HCT116 (cell line): ENCODE measurements at regions not wholly inside any gene's neighbourhood (a gene's known extent, or its start where the extent isn't known, plus 50 kb on each side); places are given as distances from the start of the nearest gene placed in this dataset.

Experiments used
- ATAC-seq: fragments of 200-7000 bp; cut with Tn5 transposase; 2 replicates; pipeline ENCODE4 v1.9.1; 2020; ENCODE audit warnings: mild to moderate bottlenecking, moderate library complexity
- BruUV-seq: library from RNA; stranded (reverse); fragments of 400-500 nt; replicated peaks from 2 replicates; lab custom pipeline; 2021; lab: Mats Ljungman, UMichigan
- CTCF ChIA-PET: fragments of 300-600 bp; sonication (Branson Sonifier 250); formaldehyde crosslinking; loops from one replicate; lab custom pipeline; 2021; ENCODE audit warnings: antibody characterized with exemption; lab: Charles Lee
- POLR2A ChIA-PET: fragments of 300-600, 350-600 bp; sonication (Branson Sonifier 250); formaldehyde crosslinking; loops from one replicate; lab custom pipeline; 2021; ENCODE audit warnings: antibody characterized with exemption; lab: Charles Lee
- RAD21 ChIA-PET, 2 experiments: fragments of 300-600 bp; sonication (Branson Sonifier 250); formaldehyde crosslinking; loops; one replicate each; lab custom pipeline; 2023; ENCODE audit warnings: low total read pairs in 2 of 2; ENCODE audit not compliant: uncharacterized antibody in 2 of 2, unreplicated experiment in 2 of 2, low non-redundant PET in 1 of 2; lab: Charles Lee
- DNase-seq: peaks from one replicate; pipeline ENCODE4 v3.0.0-alpha.2; 2010; ENCODE audit warnings: low read depth, low spot score
- H2AFZ ChIP-seq: fragments of 200-600 bp; shearing (Covaris generic), sonication (generic); 2 replicates; pipeline ENCODE4 v1.6.1; 2017; ENCODE audit warnings: low read depth, mixed run types, mixed read lengths, antibody characterized with exemption, low read length; ENCODE audit not compliant: poor library complexity, severe bottlenecking
- H3K27ac ChIP-seq: 2 replicates; pipeline ENCODE4 v1.5.1; 2012; ENCODE audit warnings: low read depth, low read length
- H3K27me3 ChIP-seq: fragments of 200-600 bp; sonication (generic); 2 replicates; pipeline ENCODE4 v1.6.1; 2016; ENCODE audit warnings: mixed run types, low read length, mixed read lengths; ENCODE audit not compliant: insufficient read depth
- H3K36me3 ChIP-seq, 2 experiments: fragments of 200-500 bp in 1 of 2; fragments of 200-600 bp in 1 of 2; sonication (Bioruptor generic) in 1 of 2; sonication (generic) in 1 of 2; 2 replicates each; pipeline versions ENCODE4 v1.5.1 to v1.6.1; 2014 to 2016; ENCODE audit warnings: low read length in 2 of 2, inconsistent platforms in 1 of 2, mixed read lengths in 1 of 2, mixed run types in 1 of 2; ENCODE audit not compliant: insufficient read depth in 2 of 2, control insufficient read depth in 1 of 2
- H3K4me1 ChIP-seq, 2 experiments: fragments of 200-600 bp in 1 of 2; sonication (generic) in 1 of 2; 2 replicates each; pipeline versions ENCODE4 v1.5.1 to v1.6.1; 2012 to 2017; ENCODE audit warnings: low read length in 2 of 2, inconsistent platforms in 1 of 2, mild to moderate bottlenecking in 1 of 2, mixed read lengths in 1 of 2, mixed run types in 1 of 2, moderate library complexity in 1 of 2; ENCODE audit not compliant: insufficient read depth in 2 of 2, control insufficient read depth in 1 of 2
- H3K4me2 ChIP-seq: fragments of 200-600 bp; sonication (generic); 2 replicates; pipeline ENCODE4 v1.6.1; 2017; ENCODE audit warnings: mixed run types, low read length, mixed read lengths
- H3K4me3 ChIP-seq, 2 experiments: fragments of 200-600 bp in 1 of 2; sonication (generic) in 1 of 2; replicated peaks in 1 of 2; 2 replicates each; pipeline ENCODE4 v1.5.1; 2011 to 2016; ENCODE audit warnings: low read length in 2 of 2, control low read depth in 1 of 2, low read depth in 1 of 2, mild to moderate bottlenecking in 1 of 2, mixed read lengths in 1 of 2, mixed run types in 1 of 2
- H3K79me2 ChIP-seq: fragments of 200-600 bp; sonication (generic); 2 replicates; pipeline ENCODE4 v1.6.1; 2017; ENCODE audit warnings: mild to moderate bottlenecking, mixed run types, low read length, moderate library complexity, mixed read lengths; ENCODE audit not compliant: insufficient read depth
- H3K9ac ChIP-seq: fragments of 200-600 bp; sonication (generic); 2 replicates; pipeline ENCODE4 v1.6.1; 2016; ENCODE audit warnings: low read length, mixed read lengths
- H3K9me2 ChIP-seq: fragments of 200-600 bp; sonication (generic), shearing (Covaris generic); 2 replicates; pipeline ENCODE4 v1.6.1; 2017; ENCODE audit warnings: mixed run types, mild to moderate bottlenecking, moderate library complexity; ENCODE audit not compliant: insufficient read depth
- H3K9me3 ChIP-seq, 2 experiments: fragments of 200-500 bp in 1 of 2; fragments of 200-600 bp in 1 of 2; sonication (Bioruptor generic) in 1 of 2; sonication (generic) in 1 of 2; 2 replicates each; pipeline ENCODE4 v1.6.1; 2014 to 2017; ENCODE audit warnings: low read length in 2 of 2, mixed read lengths in 2 of 2, inconsistent platforms in 1 of 2, low read depth in 1 of 2, mild to moderate bottlenecking in 1 of 2, mixed run types in 1 of 2, moderate library complexity in 1 of 2; ENCODE audit not compliant: control insufficient read depth in 1 of 2, insufficient read depth in 1 of 2
- H4K20me1 ChIP-seq: fragments of 200-600 bp; sonication (generic), shearing (Covaris generic); 2 replicates; pipeline ENCODE4 v1.6.1; 2017; ENCODE audit warnings: mixed run types, mild to moderate bottlenecking, moderate library complexity; ENCODE audit not compliant: insufficient read depth
- ATF3 ChIP-seq: IDR thresholded peaks from 2 replicates; pipeline ENCODE4 v1.6.1; 2012
- CEBPB ChIP-seq: IDR thresholded peaks from 2 replicates; pipeline ENCODE4 v1.6.1; 2012; ENCODE audit warnings: low read depth
- EZH2phosphoT487 ChIP-seq: fragments of 200-600 bp; IDR thresholded peaks from 2 replicates; pipeline ENCODE4 v1.6.1; 2018; ENCODE audit warnings: antibody characterized with exemption, borderline replicate concordance
- RAD21 ChIP-seq: IDR thresholded peaks from 2 replicates; pipeline ENCODE4 v1.6.1; 2012; ENCODE audit warnings: low read depth, mild to moderate bottlenecking
- SIN3A ChIP-seq: IDR thresholded peaks from 2 replicates; pipeline ENCODE4 v1.6.1; 2012; ENCODE audit warnings: low read depth
- SP1 ChIP-seq: IDR thresholded peaks from 2 replicates; pipeline ENCODE4 v1.6.1; 2012; ENCODE audit warnings: low read depth
- SRF ChIP-seq: IDR thresholded peaks from 2 replicates; pipeline ENCODE4 v1.6.1; 2012; ENCODE audit warnings: low read depth
- YY1 ChIP-seq: IDR thresholded peaks from 2 replicates; pipeline ENCODE4 v1.6.1; 2011; ENCODE audit warnings: low read length, low read depth, moderate library complexity, mild to moderate bottlenecking; ENCODE audit not compliant: insufficient replicate concordance; ENCODE audit errors: extremely low read depth
- ZNF274 ChIP-seq: fragments of 200-500 bp; sonication (Bioruptor generic); IDR thresholded peaks from 2 replicates; pipeline ENCODE4 v1.6.1; 2014; ENCODE audit warnings: mild to moderate bottlenecking, low read depth, low read length, inconsistent platforms
- intact Hi-C: fragments of 100-400 bp; cut with micrococcal nuclease; formaldehyde crosslinking; loops from 2 replicates; pipeline ENCODE4 v1.10.0; 2022
- TF ChIP-seq, protein P1 (sequence below), 3 experiments: fragments of 200-600 bp in 1 of 3; sonication (generic) in 1 of 3; IDR thresholded peaks in 2 of 3; conservative IDR thresholded peaks in 1 of 3; 2 replicates each; pipeline ENCODE4 v1.5.1; 2012 to 2017; ENCODE audit warnings: low read depth in 2 of 3, low read length in 2 of 3, antibody characterized with exemption in 1 of 3, borderline replicate concordance in 1 of 3, control low read depth in 1 of 3, mild to moderate bottlenecking in 1 of 3, mixed read lengths in 1 of 3, mixed run types in 1 of 3, moderate library complexity in 1 of 3; ENCODE audit not compliant: insufficient read depth in 1 of 3

DNA sequence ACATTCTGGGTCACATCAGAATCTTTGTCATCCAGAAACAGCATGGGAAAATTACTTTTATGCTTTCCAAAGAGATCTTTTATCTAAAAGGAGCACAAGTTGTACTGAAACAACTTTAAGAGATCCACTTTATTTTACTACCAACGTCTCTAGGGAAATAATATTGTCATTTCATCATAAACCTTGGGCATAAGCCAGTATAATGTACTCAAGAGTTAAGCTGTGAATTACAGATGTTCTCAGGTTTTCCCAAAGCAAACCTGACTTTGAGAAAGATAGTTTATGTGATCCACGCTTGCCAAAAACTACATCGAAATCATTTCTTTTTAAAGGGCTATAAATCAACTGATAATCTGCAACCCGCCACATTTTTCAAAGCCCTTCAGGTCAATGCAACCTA lies 124.1 kb upstream of the CRBN start:
- ChIA-PET CTCF (no interaction called here), RAD21 (no interaction called here), POLR2A (no interaction called here)
- H4K20me1 ChIP-seq: no peaks in the 10 kb centered on the region
- no peaks in the 10 kb centered on the region for H3K9me2 ChIP-seq
- no peak overlapping the region for H3K4me3 ChIP-seq
- no peaks in the 10 kb centered on the region for H3K27me3 ChIP-seq
- no peaks in the 10 kb centered on the region for H3K79me2 ChIP-seq
- H2AFZ ChIP-seq: no peak overlapping the region
- intact Hi-C loops: no loop called here
- H3K9me3 ChIP-seq: peaks cover 0 to 8% of the 10 kb centered on the region in 2 experiments; a peak in 2 of 4 replicates
- no peak overlapping the region for H3K4me2 ChIP-seq
- no TSS peak for BruUV-seq
- no peaks in the 10 kb centered on the region for H3K36me3 ChIP-seq
- H3K27ac ChIP-seq: no peak overlapping the region
- no peak for ATAC-seq
- DNase-seq: no peak
- no peak overlapping the region for H3K9ac ChIP-seq
- H3K4me1 ChIP-seq: no peaks in the 10 kb centered on the region
- TF ChIP-seq ZNF274: no peak

GRCh38 chr3:3302964-3303363 lies 123.5 kb upstream of the CRBN start:
- no peak overlapping the region for H3K27ac ChIP-seq
- H3K4me3 ChIP-seq: no peak overlapping the region
- peaks cover 0 to 6% of the 10 kb centered on the region in 2 experiments; a peak in 2 of 4 replicates for H3K9me3 ChIP-seq
- no peaks in the 10 kb centered on the region for H3K79me2 ChIP-seq
- CTCF ChIA-PET: no interaction called here
- RAD21 ChIA-PET: no interaction called here
- ATAC-seq (no peak), DNase-seq (no peak)
- no peak overlapping the region for H2AFZ ChIP-seq
- no peaks in the 10 kb centered on the region for H3K27me3 ChIP-seq
- H3K36me3 ChIP-seq: no peaks in the 10 kb centered on the region
- H3K4me1 ChIP-seq: no peaks in the 10 kb centered on the region
- H3K9ac ChIP-seq: no peak overlapping the region
- no peaks in the 10 kb centered on the region for H4K20me1 ChIP-seq
- BruUV-seq: no TSS peak
- no peaks in the 10 kb centered on the region for H3K9me2 ChIP-seq
- intact Hi-C loops: no loop called here
- POLR2A ChIA-PET: no interaction called here
- TF ChIP-seq, protein P1, sequence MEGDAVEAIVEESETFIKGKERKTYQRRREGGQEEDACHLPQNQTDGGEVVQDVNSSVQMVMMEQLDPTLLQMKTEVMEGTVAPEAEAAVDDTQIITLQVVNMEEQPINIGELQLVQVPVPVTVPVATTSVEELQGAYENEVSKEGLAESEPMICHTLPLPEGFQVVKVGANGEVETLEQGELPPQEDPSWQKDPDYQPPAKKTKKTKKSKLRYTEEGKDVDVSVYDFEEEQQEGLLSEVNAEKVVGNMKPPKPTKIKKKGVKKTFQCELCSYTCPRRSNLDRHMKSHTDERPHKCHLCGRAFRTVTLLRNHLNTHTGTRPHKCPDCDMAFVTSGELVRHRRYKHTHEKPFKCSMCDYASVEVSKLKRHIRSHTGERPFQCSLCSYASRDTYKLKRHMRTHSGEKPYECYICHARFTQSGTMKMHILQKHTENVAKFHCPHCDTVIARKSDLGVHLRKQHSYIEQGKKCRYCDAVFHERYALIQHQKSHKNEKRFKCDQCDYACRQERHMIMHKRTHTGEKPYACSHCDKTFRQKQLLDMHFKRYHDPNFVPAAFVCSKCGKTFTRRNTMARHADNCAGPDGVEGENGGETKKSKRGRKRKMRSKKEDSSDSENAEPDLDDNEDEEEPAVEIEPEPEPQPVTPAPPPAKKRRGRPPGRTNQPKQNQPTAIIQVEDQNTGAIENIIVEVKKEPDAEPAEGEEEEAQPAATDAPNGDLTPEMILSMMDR (IDR thresholded peaks at IDR 0.05 in 2 of 3, conservative IDR thresholded peaks at IDR 0.05 in 1 of 3; ENCODE audit: borderline replicate concordance in 1 of 3, insufficient read depth in 1 of 3, low read depth in 2 of 3, low read length in 2 of 3): no peak
- TF ChIP-seq SIN3A (no peak), ZNF274 (no peak), EZH2phosphoT487 (no peak), RAD21 (no peak), ATF3 (no peak), YY1 (no peak), CEBPB (no peak), SRF (no peak), SP1 (no peak)
- H3K4me2 ChIP-seq: no peak overlapping the region
